Activated T-helper 1 cell treated with anti-CD3 and anti-CD28 coated beads, Interleukin-12 subunit alpha, Interleukin-12 subunit beta, Interleukin-2, Interleukin-4 antibody, amounts not matched to agents 30 ng/mL and 10 ng/mL and 1 ng/mL, durations not matched to agents 14 hours and 24 hours and 36 hours (primary cell): ENCODE measurements at regions not wholly inside any gene's neighbourhood (a gene's known extent, or its start where the extent isn't known, plus 50 kb on each side); places are given as distances from the start of the nearest gene placed in this dataset.

Source experiments
- DNase-seq: peaks from one replicate; pipeline ENCODE4 v3.0.0; 2021; ENCODE audit warnings: low spot score
- H3K27ac Mint-ChIP-seq: one replicate; pipeline ENCODE4 v1.8.0; 2021; ENCODE audit warnings: mild to moderate bottlenecking, mixed read lengths
- H3K27me3 Mint-ChIP-seq: one replicate; pipeline ENCODE4 v1.8.0; 2022; ENCODE audit warnings: mild to moderate bottlenecking, moderate library complexity, mixed read lengths; ENCODE audit not compliant: insufficient read depth
- H3K36me3 Mint-ChIP-seq: one replicate; pipeline ENCODE4 v1.8.0; 2021; ENCODE audit warnings: low read depth, mixed read lengths
- H3K4me1 Mint-ChIP-seq: one replicate; pipeline ENCODE4 v1.8.0; 2021; ENCODE audit warnings: low read depth, mixed read lengths
- H3K4me3 Mint-ChIP-seq: one replicate; pipeline ENCODE4 v1.8.0; 2021; ENCODE audit warnings: mild to moderate bottlenecking, moderate library complexity, mixed read lengths
- H3K9me3 Mint-ChIP-seq: one replicate; pipeline ENCODE4 v1.8.0; 2021; ENCODE audit warnings: mixed read lengths
- intact Hi-C: fragments of 100-400 bp; cut with micrococcal nuclease; formaldehyde crosslinking; loops from one replicate; pipeline ENCODE4 v1.15.1; 2024

DNA sequence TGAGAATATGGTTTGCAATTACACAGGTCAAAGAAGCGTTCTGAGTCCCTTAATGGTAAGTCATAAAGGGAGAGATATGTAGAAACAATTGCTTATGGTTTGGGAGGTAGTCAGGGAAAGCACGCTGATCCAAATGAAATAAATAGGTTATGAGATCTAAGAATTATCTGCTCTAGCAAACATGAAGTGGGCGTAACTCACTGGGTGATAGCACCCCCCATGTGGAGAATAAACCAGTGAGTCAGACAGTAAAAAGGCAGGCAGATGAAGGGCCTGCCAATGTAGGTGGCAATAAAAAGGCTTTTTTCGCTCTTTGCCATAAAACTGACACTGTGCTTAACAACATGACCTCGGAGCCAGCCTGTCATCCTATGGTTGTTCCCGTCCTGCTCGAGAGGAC lies 306.9 kb downstream of the GLRX3 start:
- no peak for DNase-seq
- Mint-ChIP-seq H3K27ac (no peak overlapping the region), H3K4me1 (no peaks in the 10 kb centered on the region), H3K27me3 (peaks cover under 1% of the 10 kb centered on the region), H3K4me3 (no peak overlapping the region), H3K9me3 (peaks cover 2% of the 10 kb centered on the region), H3K36me3 (no peaks in the 10 kb centered on the region)
- intact Hi-C loops: no loop called here

DNA sequence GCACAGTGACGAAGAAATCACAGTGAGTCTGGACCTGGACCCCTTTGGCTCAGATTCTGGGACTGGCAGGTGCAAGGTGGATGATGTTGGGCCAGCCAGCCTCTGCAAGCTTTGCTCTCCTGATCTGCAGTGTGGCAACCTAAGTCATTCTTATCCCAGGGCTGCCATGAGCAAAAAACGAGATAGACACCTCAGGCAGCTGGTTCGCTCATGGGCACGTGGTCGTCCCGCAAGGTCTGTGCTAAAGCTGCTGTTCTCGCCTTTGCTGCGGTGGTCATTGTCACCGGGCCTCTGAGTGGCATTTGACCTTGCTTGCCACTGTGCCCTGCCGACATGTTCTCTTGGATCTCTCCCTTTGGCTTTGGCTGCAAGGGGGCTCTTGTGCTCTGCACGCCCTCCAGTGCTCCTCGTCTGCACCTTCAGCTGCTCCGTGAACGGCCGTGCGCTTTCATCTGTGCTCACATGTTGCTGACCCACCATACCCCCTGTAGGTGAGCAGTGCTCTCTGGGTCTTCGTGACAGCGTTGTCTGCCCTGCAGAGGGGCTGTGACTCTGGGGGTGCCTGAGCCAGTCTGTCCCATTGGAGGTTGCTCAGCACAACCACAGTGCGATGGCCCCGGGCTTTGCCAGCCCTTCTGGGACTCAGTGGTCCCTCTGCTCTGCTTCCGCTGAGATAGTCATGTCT lies 317.0 kb downstream of the GLRX3 start:
- Mint-ChIP-seq H3K27me3 (peaks cover 6% of the 10 kb centered on the region), H3K4me3 (no peak overlapping the region), H3K27ac (no peak overlapping the region), H3K9me3 (no peaks in the 10 kb centered on the region), H3K36me3 (no peaks in the 10 kb centered on the region), H3K4me1 (no peaks in the 10 kb centered on the region)
- DNase-seq: no peak
- intact Hi-C loops: no loop called here

DNA sequence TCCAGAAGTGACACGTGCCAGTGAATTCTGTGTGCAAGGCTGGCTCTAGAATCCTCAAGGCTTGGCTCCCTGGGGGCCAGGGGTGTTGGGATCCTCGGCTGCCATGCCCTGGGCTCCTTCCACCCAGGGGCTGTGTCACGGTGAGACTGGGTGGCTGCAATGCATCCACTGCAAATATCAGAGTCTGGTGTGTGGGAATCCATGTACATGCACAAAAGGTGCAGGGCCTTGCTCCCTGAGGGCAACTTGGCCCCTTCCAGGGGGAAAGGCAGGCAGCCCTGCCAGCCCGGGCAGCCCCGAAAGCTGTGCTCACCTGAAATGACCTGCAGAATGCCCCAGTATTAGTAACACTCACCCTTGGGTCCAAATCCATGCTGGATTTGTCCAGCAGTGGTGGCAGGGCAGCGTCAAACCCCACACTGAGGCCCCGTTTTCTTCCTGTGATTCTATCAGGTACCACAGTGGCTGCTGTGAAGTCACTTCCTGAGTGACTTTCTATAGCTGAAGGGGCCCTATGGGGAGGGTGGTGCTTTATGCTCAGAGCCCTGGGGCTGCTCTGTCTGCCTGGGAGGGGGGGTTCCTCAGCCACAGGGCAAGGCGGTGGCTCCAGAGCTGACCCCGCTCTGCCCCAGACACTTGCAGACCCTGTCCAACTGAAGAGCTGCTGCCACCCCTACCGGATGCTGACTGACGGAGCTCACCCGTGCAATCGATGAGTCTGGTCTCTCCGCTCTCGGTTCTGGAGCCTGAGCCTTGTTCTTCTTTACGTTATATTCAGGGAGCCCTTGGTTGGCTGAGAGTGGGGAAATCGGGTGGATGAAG lies 317.7 kb downstream of the GLRX3 start:
- Mint-ChIP-seq H3K27ac (no peak overlapping the region), H3K4me3 (no peak overlapping the region), H3K27me3 (peaks cover 3% of the 10 kb centered on the region), H3K4me1 (no peaks in the 10 kb centered on the region), H3K9me3 (no peaks in the 10 kb centered on the region), H3K36me3 (no peaks in the 10 kb centered on the region)
- DNase-seq: no peak
- intact Hi-C loops: no loop called here

DNA sequence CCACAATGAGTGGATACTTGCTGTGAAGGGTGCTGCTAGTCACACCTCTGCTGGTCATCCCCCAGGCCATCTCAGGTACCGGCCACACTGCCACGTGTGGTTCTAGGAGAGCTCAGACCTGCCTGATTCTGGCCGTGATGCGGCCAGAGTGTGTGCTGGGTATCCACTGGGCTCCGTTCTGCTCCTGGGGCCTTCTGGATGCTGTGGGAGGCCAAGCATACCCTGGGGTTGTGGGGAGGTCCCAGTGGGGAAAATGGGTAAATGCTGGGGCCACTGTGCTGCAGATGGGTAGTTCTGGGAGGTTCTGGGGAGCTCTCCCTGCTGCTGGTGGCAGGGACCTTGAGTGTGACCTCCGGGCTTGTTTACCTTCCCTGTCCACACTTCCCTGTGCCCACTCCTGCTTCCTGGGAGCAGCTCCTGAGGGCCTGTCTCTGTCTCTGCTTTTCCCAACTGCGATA lies 318.4 kb downstream of the GLRX3 start:
- Mint-ChIP-seq H3K4me3 (no peak overlapping the region), H3K27me3 (peaks cover 3% of the 10 kb centered on the region), H3K27ac (no peak overlapping the region), H3K4me1 (no peaks in the 10 kb centered on the region), H3K9me3 (no peaks in the 10 kb centered on the region), H3K36me3 (no peaks in the 10 kb centered on the region)
- no peak for DNase-seq
- intact Hi-C loops: no loop called here

DNA sequence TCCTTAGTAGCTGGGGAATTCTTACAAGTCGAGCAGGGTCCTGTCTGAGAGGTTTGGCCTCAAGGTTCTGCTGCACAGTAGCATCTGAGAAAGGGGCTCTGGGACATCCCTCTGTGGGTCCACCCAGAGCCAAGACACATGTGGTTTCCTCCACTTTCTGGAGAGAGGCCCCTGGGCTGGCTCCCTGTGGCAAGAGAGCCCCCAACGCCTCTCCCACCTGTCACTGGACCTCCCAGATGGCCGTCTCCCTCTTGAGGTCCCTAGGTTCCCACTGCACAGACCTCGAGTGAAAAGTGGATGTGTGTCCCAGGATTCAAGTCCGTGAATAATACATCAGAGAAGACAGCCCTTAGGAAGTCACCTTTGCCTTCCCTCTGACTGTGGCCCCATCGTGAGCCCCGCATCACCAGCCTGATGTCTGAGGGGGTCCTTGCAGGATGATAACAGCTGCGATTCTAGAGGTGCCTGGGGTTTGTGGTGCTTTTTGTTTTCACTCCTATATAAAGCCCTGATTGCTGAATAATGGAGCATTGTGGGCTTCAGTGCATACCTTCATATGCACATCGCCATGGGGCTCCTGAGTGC lies 319.0 kb downstream of the GLRX3 start:
- no peaks in the 10 kb centered on the region for H3K36me3 Mint-ChIP-seq
- H3K4me1 Mint-ChIP-seq: no peaks in the 10 kb centered on the region
- intact Hi-C loops: no loop called here
- no peaks in the 10 kb centered on the region for H3K9me3 Mint-ChIP-seq
- H3K4me3 Mint-ChIP-seq: no peak overlapping the region
- peaks cover 3% of the 10 kb centered on the region for H3K27me3 Mint-ChIP-seq
- no peak overlapping the region for H3K27ac Mint-ChIP-seq
- no peak for DNase-seq

DNA sequence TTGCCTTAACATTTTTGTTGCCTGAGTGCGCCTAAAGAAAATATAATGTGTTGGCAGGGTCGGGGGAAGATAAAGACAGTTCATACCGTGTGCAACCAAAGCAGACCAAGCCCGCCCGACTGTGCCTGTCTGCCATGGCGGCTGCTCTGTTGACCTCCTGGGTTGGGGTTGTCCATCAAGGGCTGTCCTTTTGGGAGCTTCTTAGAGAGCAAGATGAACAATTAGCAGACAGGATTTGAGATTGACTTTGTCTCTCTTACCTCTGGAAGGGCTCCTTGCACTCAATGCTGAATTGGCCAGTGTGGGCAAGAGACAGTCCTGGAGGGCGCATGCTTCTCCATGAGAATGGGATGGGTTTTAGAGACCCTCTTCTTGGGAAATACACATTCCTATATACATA lies 319.6 kb downstream of the GLRX3 start:
- Mint-ChIP-seq H3K36me3 (no peaks in the 10 kb centered on the region), H3K4me1 (no peaks in the 10 kb centered on the region), H3K27ac (no peak overlapping the region), H3K9me3 (no peaks in the 10 kb centered on the region), H3K27me3 (peaks cover 3% of the 10 kb centered on the region), H3K4me3 (no peak overlapping the region)
- DNase-seq: no peak
- intact Hi-C loops: no loop called here

DNA sequence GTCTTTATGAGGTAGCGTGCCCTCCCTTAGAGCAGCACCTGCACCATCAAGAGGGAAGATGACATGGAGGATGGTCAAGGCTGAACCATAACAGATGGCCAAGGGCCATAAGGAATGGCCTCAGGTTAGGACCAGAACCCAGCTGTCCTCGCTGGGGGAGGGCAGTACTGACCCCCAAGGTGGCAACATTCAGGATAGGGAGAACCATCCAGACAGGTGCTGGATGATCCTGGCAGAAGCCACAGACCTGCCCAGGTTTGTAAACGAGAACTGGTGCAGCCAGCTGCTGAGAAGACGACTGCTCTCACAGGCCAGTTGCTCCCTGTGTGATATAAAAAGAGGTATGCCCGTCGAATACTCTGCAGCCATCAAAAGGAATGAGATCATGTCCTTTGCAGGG lies 320.4 kb downstream of the GLRX3 start:
- no peak for DNase-seq
- no peak overlapping the region for H3K4me3 Mint-ChIP-seq
- intact Hi-C loops: no loop called here
- H3K27me3 Mint-ChIP-seq: peaks cover 3% of the 10 kb centered on the region
- H3K9me3 Mint-ChIP-seq: no peaks in the 10 kb centered on the region
- no peaks in the 10 kb centered on the region for H3K4me1 Mint-ChIP-seq
- H3K27ac Mint-ChIP-seq: no peak overlapping the region
- H3K36me3 Mint-ChIP-seq: no peaks in the 10 kb centered on the region

DNA sequence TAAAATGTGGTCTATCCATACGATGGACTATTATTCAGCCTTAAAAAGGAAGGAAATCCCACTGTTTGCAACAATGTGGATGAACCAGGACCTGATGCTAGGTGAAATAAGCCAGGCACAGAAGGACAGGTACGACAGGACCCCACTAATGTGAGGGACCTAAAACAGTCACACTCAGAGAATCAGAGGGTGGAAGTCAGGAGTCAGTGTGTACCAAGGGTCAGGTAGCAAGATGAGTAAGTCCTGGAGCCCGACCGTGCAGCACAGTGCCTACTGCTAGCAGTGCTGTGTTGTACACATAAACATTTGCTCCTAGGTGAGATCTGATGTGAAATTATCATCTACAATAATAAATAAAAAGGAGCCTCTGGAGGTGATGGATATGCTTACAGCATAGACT lies 322.3 kb downstream of the GLRX3 start:
- no peak for DNase-seq
- H3K27me3 Mint-ChIP-seq: no peaks in the 10 kb centered on the region
- intact Hi-C loops: no loop called here
- no peak overlapping the region for H3K4me3 Mint-ChIP-seq
- no peaks in the 10 kb centered on the region for H3K4me1 Mint-ChIP-seq
- H3K36me3 Mint-ChIP-seq: no peaks in the 10 kb centered on the region
- H3K9me3 Mint-ChIP-seq: no peaks in the 10 kb centered on the region
- no peak overlapping the region for H3K27ac Mint-ChIP-seq

DNA sequence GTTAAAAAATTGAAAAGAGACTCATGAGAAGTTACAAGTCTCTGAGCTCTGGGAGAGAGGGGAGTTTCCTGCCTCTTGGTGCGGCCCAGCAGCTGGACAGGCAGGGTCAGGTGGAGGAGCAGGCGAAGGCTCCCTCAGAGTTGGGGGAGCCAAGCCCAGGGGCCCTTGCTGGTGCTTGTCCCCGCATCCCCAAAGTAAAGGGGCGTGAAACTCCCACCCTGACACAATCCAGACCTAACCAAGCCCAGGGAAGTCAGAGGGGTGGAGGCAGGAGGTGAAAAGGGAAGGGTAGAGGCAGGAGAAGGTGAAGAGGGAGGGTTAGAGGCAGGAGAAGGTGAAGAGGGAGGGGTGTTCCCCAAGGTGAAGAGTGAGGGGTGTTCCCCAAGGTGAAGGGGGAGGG lies 322.8 kb downstream of the GLRX3 start:
- Mint-ChIP-seq H3K27ac (no peak overlapping the region), H3K4me3 (no peak overlapping the region), H3K27me3 (no peaks in the 10 kb centered on the region), H3K9me3 (no peaks in the 10 kb centered on the region), H3K4me1 (no peaks in the 10 kb centered on the region), H3K36me3 (no peaks in the 10 kb centered on the region)
- intact Hi-C loops: no loop called here
- no peak for DNase-seq

DNA sequence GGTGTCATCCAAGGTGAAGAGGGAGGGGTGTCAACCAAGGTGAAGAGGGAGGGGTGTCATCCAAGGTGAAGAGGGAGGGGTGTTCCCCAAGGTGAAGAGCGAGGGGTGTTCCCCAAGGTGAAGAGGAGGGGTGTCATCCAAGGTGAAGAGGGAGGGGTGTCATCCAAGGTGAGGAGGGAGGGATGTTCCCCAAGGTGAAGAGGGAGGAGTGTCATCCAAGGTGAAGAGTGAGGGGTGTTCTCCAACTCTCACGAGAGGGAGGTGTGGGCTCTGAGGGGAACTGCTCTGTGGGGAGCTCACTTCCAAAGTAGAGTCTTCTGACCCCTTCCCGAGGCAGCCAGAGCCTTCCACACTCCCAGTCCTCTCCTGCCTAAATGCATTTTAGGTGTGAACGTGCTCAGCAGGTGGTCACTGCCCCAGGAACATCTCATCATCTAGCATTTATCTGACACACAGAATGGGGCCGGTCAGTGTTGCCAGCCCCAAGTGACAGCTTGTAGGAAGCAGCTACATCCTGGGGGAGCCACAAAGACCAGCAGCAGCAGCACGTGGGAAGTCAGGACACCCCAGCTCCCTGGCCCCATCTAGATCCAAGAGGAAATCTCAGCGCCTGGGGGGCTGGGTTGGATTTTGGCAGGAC lies 323.8 kb downstream of the GLRX3 start:
- H3K27me3 Mint-ChIP-seq: no peaks in the 10 kb centered on the region
- no peak overlapping the region for H3K27ac Mint-ChIP-seq
- intact Hi-C loops: no loop called here
- H3K4me3 Mint-ChIP-seq: no peak overlapping the region
- DNase-seq: no peak
- H3K36me3 Mint-ChIP-seq: no peaks in the 10 kb centered on the region
- H3K4me1 Mint-ChIP-seq: no peaks in the 10 kb centered on the region
- no peaks in the 10 kb centered on the region for H3K9me3 Mint-ChIP-seq

DNA sequence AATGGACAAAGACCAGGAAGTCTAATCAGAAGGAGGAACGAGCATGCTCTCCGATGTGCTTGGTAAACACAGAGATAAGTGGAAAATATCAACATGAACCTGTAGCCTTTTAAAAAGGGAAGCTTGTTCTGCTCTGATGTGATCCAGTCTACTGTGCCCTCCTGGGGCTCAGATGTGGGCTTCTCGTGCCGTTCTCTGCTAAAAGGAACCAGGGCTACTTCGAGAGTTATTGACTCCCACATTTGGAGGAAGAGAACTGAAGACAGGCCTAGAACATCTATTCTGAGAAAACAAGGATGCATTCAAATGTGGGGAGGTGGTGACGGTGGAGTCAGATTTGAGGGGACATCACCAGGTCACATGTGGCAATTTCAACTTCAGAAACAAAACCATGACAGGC lies 325.4 kb downstream of the GLRX3 start:
- H3K9me3 Mint-ChIP-seq: no peaks in the 10 kb centered on the region
- H3K4me3 Mint-ChIP-seq: no peak overlapping the region
- no peak overlapping the region for H3K27ac Mint-ChIP-seq
- DNase-seq: no peak
- intact Hi-C loops: no loop called here
- no peaks in the 10 kb centered on the region for H3K27me3 Mint-ChIP-seq
- H3K4me1 Mint-ChIP-seq: no peaks in the 10 kb centered on the region
- no peaks in the 10 kb centered on the region for H3K36me3 Mint-ChIP-seq

DNA sequence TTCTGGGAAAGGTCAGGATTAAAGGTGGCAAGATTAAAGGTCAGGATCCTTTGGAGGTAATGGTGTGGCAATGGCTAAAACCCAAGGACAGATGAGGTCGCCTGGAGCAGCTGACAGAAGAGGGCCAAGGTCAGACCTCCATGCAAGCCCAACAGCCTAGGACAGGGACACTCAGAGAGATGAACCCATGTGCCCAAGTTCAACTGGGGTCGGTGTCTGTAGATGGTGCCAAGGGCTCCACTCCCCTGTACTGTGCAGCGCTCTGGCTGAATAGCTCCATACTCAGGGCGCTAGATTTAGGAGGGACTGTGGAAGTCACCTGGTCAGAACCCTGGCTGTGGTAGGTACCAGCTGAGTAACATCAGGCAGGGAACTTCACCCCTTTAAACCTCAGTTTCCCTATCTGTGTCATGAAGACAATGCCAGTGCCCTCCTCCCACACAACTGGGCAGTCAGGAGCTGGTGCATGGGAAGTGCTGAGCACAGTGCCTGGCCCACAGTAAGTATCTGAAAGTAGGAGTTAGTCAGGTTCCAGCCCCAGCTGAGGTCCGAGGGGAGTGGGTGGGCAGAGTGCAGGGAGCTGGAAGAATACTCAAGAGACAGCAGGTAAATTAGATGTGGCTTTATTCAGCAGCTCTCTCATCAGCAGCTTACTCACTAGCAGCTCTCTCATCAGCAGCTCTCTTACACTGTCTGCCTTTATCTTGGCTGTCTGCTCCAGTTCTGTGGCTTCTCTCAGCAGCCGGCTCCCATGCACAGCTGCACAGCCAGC lies 327.1 kb downstream of the GLRX3 start:
- Mint-ChIP-seq H3K27me3 (no peaks in the 10 kb centered on the region), H3K27ac (no peak overlapping the region), H3K4me3 (no peak overlapping the region), H3K4me1 (no peaks in the 10 kb centered on the region), H3K9me3 (no peaks in the 10 kb centered on the region), H3K36me3 (no peaks in the 10 kb centered on the region)
- intact Hi-C loops: no loop called here
- no peak for DNase-seq
